ENCODE measurements at regions not wholly inside any gene's neighbourhood (a gene's known extent, or its start where the extent isn't known, plus 50 kb on each side); places are given as distances from the start of the nearest gene placed in this dataset.

- no peaks in the 10 kb centered on the region for H3K9me3 ChIP-seq (ENCODE audit: insufficient read depth, low read depth)
- intact Hi-C loops (cut with micrococcal nuclease; ENCODE audit: unreplicated experiment), result no loop called here
- no peaks in the 10 kb centered on the region for H3F3A ChIP-seq (ENCODE audit: insufficient read depth, low read depth)
- no peaks in the 10 kb centered on the region for H4K20me1 ChIP-seq (ENCODE audit: insufficient read depth)
- H3K27me3 ChIP-seq (ENCODE audit: insufficient read depth, low read depth), result peaks cover 100% of the 10 kb centered on the region
- no peak overlapping the region for H3K4me2 ChIP-seq
- ChIA-PET CTCF (no interaction called here), POLR2A (ENCODE audit: unreplicated experiment) (no interaction called here)
- DNase-seq, result no peak
- no peak for TF ChIP-seq EZH2 (IDR thresholded peaks at IDR 0.05; ENCODE audit: low read depth)
- no peak for TF ChIP-seq CTCF (conservative IDR thresholded peaks at IDR 0.05)
- no peaks in the 10 kb centered on the region for H3K9me2 ChIP-seq (ENCODE audit: insufficient read depth)
- H3K4me3 ChIP-seq, result no peak overlapping the region
- H3K79me2 ChIP-seq (ENCODE audit: low read depth), result no peaks in the 10 kb centered on the region
- no peak overlapping the region for H2AFZ ChIP-seq
- H3K27ac ChIP-seq, result no peak overlapping the region
- BruUV-seq (replicated peaks), result no TSS peak
- no peaks in the 10 kb centered on the region for H3K36me3 ChIP-seq (ENCODE audit: low read depth)
- no peaks in the 10 kb centered on the region for H3K4me1 ChIP-seq (replicated peaks; ENCODE audit: insufficient read depth)
Measured at GRCh38 chr11:134517115-134517514, 105.1 kb upstream of the B3GAT1 start.

GRCh38 chr11:134516529-134516928, 104.5 kb upstream of the B3GAT1 start:
- H3F3A ChIP-seq (ENCODE audit: insufficient read depth, low read depth), result no peaks in the 10 kb centered on the region
- DNase-seq, result no peak
- H3K9me2 ChIP-seq (ENCODE audit: insufficient read depth), result no peaks in the 10 kb centered on the region
- H3K9me3 ChIP-seq (ENCODE audit: insufficient read depth, low read depth), result no peaks in the 10 kb centered on the region
- H3K4me3 ChIP-seq, result no peak overlapping the region
- H3K36me3 ChIP-seq (ENCODE audit: low read depth), result no peaks in the 10 kb centered on the region
- no TSS peak for BruUV-seq (replicated peaks)
- H4K20me1 ChIP-seq (ENCODE audit: insufficient read depth), result no peaks in the 10 kb centered on the region
- H3K27me3 ChIP-seq (ENCODE audit: insufficient read depth, low read depth), result peaks cover 100% of the 10 kb centered on the region
- no peak overlapping the region for H2AFZ ChIP-seq
- TF ChIP-seq CTCF (conservative IDR thresholded peaks at IDR 0.05) (no peak), EZH2 (IDR thresholded peaks at IDR 0.05; ENCODE audit: low read depth) (no peak)
- H3K27ac ChIP-seq, result no peak overlapping the region
- CTCF ChIA-PET, result no interaction called here
- no peaks in the 10 kb centered on the region for H3K79me2 ChIP-seq (ENCODE audit: low read depth)
- intact Hi-C loops (cut with micrococcal nuclease; ENCODE audit: unreplicated experiment), result no loop called here
- no peak overlapping the region for H3K4me2 ChIP-seq
- POLR2A ChIA-PET (ENCODE audit: unreplicated experiment), result no interaction called here
- no peaks in the 10 kb centered on the region for H3K4me1 ChIP-seq (replicated peaks; ENCODE audit: insufficient read depth)

GRCh38 chr11:134515081-134515960, 103.3 kb upstream of the B3GAT1 start:
- Histone ChIP-seq H3K9me3 (ENCODE audit: insufficient read depth, low read depth) (no peaks in the 10 kb centered on the region), H2AFZ (no peak overlapping the region), H3K79me2 (ENCODE audit: low read depth) (no peaks in the 10 kb centered on the region), H4K20me1 (ENCODE audit: insufficient read depth) (no peaks in the 10 kb centered on the region), H3K4me2 (no peak overlapping the region), H3K27me3 (ENCODE audit: insufficient read depth, low read depth) (peaks cover 100% of the 10 kb centered on the region), H3F3A (ENCODE audit: insufficient read depth, low read depth) (no peaks in the 10 kb centered on the region), H3K4me3 (no peak overlapping the region), H3K9me2 (ENCODE audit: insufficient read depth) (no peaks in the 10 kb centered on the region), H3K36me3 (ENCODE audit: low read depth) (no peaks in the 10 kb centered on the region), H3K4me1 (replicated peaks; ENCODE audit: insufficient read depth) (no peaks in the 10 kb centered on the region), H3K27ac (no peak overlapping the region)
- TF ChIP-seq CTCF (conservative IDR thresholded peaks at IDR 0.05), result no peak
- no peak for TF ChIP-seq EZH2 (IDR thresholded peaks at IDR 0.05; ENCODE audit: low read depth)
- intact Hi-C loops (cut with micrococcal nuclease; ENCODE audit: unreplicated experiment), result no loop called here
- no TSS peak for BruUV-seq (replicated peaks)
- ChIA-PET POLR2A (ENCODE audit: unreplicated experiment) (no interaction called here), CTCF (no interaction called here)
- no peak for DNase-seq
